SK-MEL-5 (cell line): ENCODE measurements at regions not wholly inside any gene's neighbourhood (a gene's known extent, or its start where the extent isn't known, plus 50 kb on each side); places are given as distances from the start of the nearest gene placed in this dataset.
"Not testable (repeated sequence)": the region's sequence is repeated elsewhere in the genome, so short reads cannot be mapped to it uniquely, and the experiment has no call there.

Source experiments
- DNase-seq: peaks from one replicate; pipeline ENCODE4 v3.0.0-alpha.2; 2016; ENCODE audit warnings: low read depth, low spot score
- in situ Hi-C: cut with HindIII; loops from 2 replicates; pipeline ENCODE4 v1.10.0; 2016; ENCODE audit warnings: low sequenced_read_pairs, high pct_unique_total_duplicates, low pct_unique_long_range_greater_than_20kb

GRCh38 chr5:87129046-87129445 lies 138.6 kb upstream of the RASA1 start:
- no peak for DNase-seq
- in situ Hi-C loops, result no loop called here

GRCh38 chr5:87132696-87133095 lies 135.0 kb upstream of the RASA1 start:
- DNase-seq, result no peak
- in situ Hi-C loops, result no loop called here

DNA sequence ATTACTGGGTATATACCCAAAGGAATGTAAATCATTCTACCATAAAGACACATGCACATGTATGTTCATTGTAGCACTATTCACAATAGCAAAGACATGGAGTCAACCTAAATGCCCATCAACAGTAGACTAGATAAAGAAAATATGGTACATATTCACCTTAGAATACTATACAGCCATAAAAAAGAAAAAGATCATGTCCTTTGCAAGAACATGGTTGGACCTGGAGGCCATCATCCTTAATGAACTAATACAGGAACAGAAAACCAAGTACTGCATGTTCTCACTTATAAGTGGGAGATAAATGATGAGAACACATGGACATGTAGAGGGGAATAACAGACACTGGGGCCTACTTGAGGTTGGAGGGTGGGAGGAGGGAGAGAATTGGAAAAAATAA lies 133.2 kb upstream of the RASA1 start:
- in situ Hi-C loops, result not testable (repeated sequence)

DNA sequence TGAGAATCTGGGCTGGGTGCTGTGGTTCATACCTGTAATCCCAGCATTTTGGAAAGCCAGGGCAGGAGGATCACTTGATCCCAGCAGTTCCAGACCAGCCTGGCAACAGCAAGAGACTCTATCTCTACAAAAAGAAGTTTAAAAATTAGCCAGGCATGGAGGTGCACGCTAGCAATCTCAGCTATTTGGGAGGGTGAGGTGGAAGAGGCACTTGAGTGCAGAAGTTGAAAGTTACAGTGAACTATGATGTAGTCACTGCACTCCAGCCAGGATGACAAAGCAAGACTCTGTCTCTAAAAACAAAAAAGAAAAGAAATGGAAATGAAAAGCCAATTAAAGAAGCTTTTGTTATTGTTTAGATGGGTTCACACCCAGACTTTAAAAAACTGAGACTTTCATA lies 131.6 kb upstream of the RASA1 start:
- DNase-seq, result no peak
- in situ Hi-C loops, result no loop called here

More for the DNA sequence above, 133.2 kb upstream of the RASA1 start:
- not testable (repeated sequence) for DNase-seq

- in situ Hi-C loops, result no loop called here
- DNase-seq, result no peak
These were observed 130.9 kb upstream of the RASA1 start for GRCh38 chr5:87136733-87137132.

DNA sequence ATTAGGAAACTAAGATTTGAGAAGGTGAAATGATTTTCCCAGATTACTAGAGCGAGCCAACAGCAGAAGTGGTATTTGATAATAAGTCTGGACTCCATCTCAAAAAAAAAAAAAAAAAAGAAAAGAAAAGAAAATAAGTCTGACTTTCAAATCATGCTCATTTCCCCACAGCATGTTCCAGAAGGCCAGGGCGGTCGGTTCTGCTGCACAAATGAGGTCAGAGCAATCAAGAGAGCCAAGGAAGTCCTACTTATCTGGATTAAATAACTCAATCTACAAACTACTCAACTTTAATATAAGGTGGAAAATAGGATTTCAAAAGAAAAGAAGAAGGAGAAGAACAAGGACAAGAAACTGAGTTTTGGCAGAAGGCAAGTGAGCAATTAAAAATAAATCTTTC lies 130.4 kb upstream of the RASA1 start:
- DNase-seq, result no peak
- in situ Hi-C loops, result no loop called here

GRCh38 chr5:87138091-87138805 lies 129.4 kb upstream of the RASA1 start:
- in situ Hi-C loops, result no loop called here
- DNase-seq, result no peak

GRCh38 chr5:87139795-87140194 lies 127.9 kb upstream of the RASA1 start:
- no peak for DNase-seq
- in situ Hi-C loops, result no loop called here

GRCh38 chr5:87141544-87141943 lies 126.1 kb upstream of the RASA1 start:
- no peak for DNase-seq
- in situ Hi-C loops, result no loop called here

DNA sequence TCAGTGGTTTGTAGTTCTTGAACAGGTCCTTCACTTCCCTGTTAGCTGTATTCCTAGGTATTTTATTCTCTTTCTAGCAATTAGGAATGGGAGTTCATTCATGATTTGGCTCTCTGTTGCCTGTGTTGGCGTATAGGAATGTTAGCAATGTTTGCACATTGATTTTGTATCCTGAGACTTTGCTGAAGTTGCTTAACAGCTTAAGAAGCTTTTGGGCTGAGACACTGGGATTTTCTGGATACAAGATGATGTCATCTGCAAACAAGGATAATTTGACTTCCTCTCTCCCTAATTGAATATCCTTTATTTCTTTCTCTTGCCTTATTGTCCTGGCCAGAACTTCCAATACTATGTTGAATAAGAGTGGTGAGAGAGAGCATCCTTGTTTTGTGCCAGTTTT lies 121.8 kb upstream of the RASA1 start:
- in situ Hi-C loops, DNase-seq: not testable (repeated sequence)

- no peak for DNase-seq
- in situ Hi-C loops, result no loop called here
These were observed 120.2 kb upstream of the RASA1 start for GRCh38 chr5:87147441-87147840.

- no peak for DNase-seq
- in situ Hi-C loops, result no loop called here
These were observed 117.1 kb upstream of the RASA1 start for GRCh38 chr5:87150630-87151029.

- DNase-seq, result no peak
- in situ Hi-C loops, result no loop called here
These were observed 116.1 kb upstream of the RASA1 start for GRCh38 chr5:87151547-87151946.

GRCh38 chr5:87152886-87153285 lies 114.8 kb upstream of the RASA1 start:
- in situ Hi-C loops, result no loop called here
- no peak for DNase-seq

GRCh38 chr5:87154191-87154590 lies 113.5 kb upstream of the RASA1 start:
- in situ Hi-C loops, result no loop called here
- no peak for DNase-seq

- in situ Hi-C loops, result no loop called here
- no peak for DNase-seq
These were observed 112.6 kb upstream of the RASA1 start for GRCh38 chr5:87155106-87155505.

GRCh38 chr5:87156631-87157030 lies 111.1 kb upstream of the RASA1 start:
- in situ Hi-C loops, result no loop called here

GRCh38 chr5:87164409-87164808 lies 103.3 kb upstream of the RASA1 start:
- no peak for DNase-seq
- in situ Hi-C loops, result no loop called here

More at GRCh38 chr5:87156631-87157030, 111.1 kb upstream of the RASA1 start:
- no peak for DNase-seq

GRCh38 chr5:87169300-87169991 lies 98.2 kb upstream of the RASA1 start:
- no peak for DNase-seq
- in situ Hi-C loops, result no loop called here
